Stimulated activated naive CD8-positive, alpha-beta T cell treated with anti-CD3 and anti-CD28 coated beads, Interleukin-15, Interleukin-2, amounts not matched to agents 100 ng/mL and 50 ng/mL, for 24 hours (primary cell): ENCODE measurements at regions not wholly inside any gene's neighbourhood (a gene's known extent, or its start where the extent isn't known, plus 50 kb on each side); places are given as distances from the start of the nearest gene placed in this dataset.
"Not testable (repeated sequence)": the region's sequence is repeated elsewhere in the genome, so short reads cannot be mapped to it uniquely, and the experiment has no call there.

ENCODE experiments used
- H3K27ac Mint-ChIP-seq: one replicate; pipeline ENCODE4 v1.8.0; 2021; ENCODE audit warnings: mild to moderate bottlenecking, mixed read lengths
- H3K27me3 Mint-ChIP-seq: one replicate; pipeline ENCODE4 v1.8.0; 2021; ENCODE audit warnings: mixed read lengths
- H3K36me3 Mint-ChIP-seq: one replicate; pipeline ENCODE4 v1.8.0; 2021; ENCODE audit warnings: low read depth, mixed read lengths
- H3K4me1 Mint-ChIP-seq: one replicate; pipeline ENCODE4 v1.8.0; 2021; ENCODE audit warnings: low read depth, mixed read lengths
- H3K4me3 Mint-ChIP-seq: one replicate; pipeline ENCODE4 v1.8.0; 2021; ENCODE audit warnings: mild to moderate bottlenecking, mixed read lengths
- H3K9me3 Mint-ChIP-seq: one replicate; pipeline ENCODE4 v1.8.0; 2021; ENCODE audit warnings: mixed read lengths

- Mint-ChIP-seq H3K36me3 (no peaks in the 10 kb centered on the region), H3K27me3 (no peaks in the 10 kb centered on the region), H3K9me3 (peaks cover 7% of the 10 kb centered on the region), H3K4me1 (no peaks in the 10 kb centered on the region), H3K27ac (no peak overlapping the region), H3K4me3 (no peak overlapping the region)
Measured at GRCh38 chr4:19241895-19242294, 1009.8 kb upstream of the SLIT2 start.

GRCh38 chr4:19239565-19239964 is 1012.1 kb upstream of the SLIT2 start:
- H3K4me1 Mint-ChIP-seq, result no peaks in the 10 kb centered on the region
- H3K4me3 Mint-ChIP-seq, result no peak overlapping the region
- H3K9me3 Mint-ChIP-seq, result peaks cover 4% of the 10 kb centered on the region
- H3K36me3 Mint-ChIP-seq, result no peaks in the 10 kb centered on the region
- no peak overlapping the region for H3K27ac Mint-ChIP-seq
- no peaks in the 10 kb centered on the region for H3K27me3 Mint-ChIP-seq

GRCh38 chr4:19236473-19236872 is 1015.2 kb upstream of the SLIT2 start:
- H3K4me1 Mint-ChIP-seq, result no peaks in the 10 kb centered on the region
- H3K4me3 Mint-ChIP-seq, result no peak overlapping the region
- no peaks in the 10 kb centered on the region for H3K36me3 Mint-ChIP-seq
- H3K27me3 Mint-ChIP-seq, result no peaks in the 10 kb centered on the region
- H3K27ac Mint-ChIP-seq, result no peak overlapping the region
- H3K9me3 Mint-ChIP-seq, result peaks cover 6% of the 10 kb centered on the region

GRCh38 chr4:19230906-19231545 is 1020.7 kb upstream of the SLIT2 start:
- H3K4me1 Mint-ChIP-seq, result no peaks in the 10 kb centered on the region
- no peak overlapping the region for H3K27ac Mint-ChIP-seq
- peaks cover 6% of the 10 kb centered on the region for H3K9me3 Mint-ChIP-seq
- no peaks in the 10 kb centered on the region for H3K36me3 Mint-ChIP-seq
- no peak overlapping the region for H3K4me3 Mint-ChIP-seq
- H3K27me3 Mint-ChIP-seq, result no peaks in the 10 kb centered on the region

GRCh38 chr4:19227701-19228100 is 1024.0 kb upstream of the SLIT2 start:
- no peak overlapping the region for H3K27ac Mint-ChIP-seq
- H3K36me3 Mint-ChIP-seq, result no peaks in the 10 kb centered on the region
- no peaks in the 10 kb centered on the region for H3K4me1 Mint-ChIP-seq
- H3K27me3 Mint-ChIP-seq, result no peaks in the 10 kb centered on the region
- no peaks in the 10 kb centered on the region for H3K9me3 Mint-ChIP-seq
- no peak overlapping the region for H3K4me3 Mint-ChIP-seq

- H3K4me1 Mint-ChIP-seq, result no peaks in the 10 kb centered on the region
- no peaks in the 10 kb centered on the region for H3K36me3 Mint-ChIP-seq
- no peak overlapping the region for H3K4me3 Mint-ChIP-seq
- no peaks in the 10 kb centered on the region for H3K27me3 Mint-ChIP-seq
- no peaks in the 10 kb centered on the region for H3K9me3 Mint-ChIP-seq
- H3K27ac Mint-ChIP-seq, result no peak overlapping the region
Measured at GRCh38 chr4:19224820-19225219, 1026.9 kb upstream of the SLIT2 start.

GRCh38 chr4:19216476-19216875 is 1035.2 kb upstream of the SLIT2 start:
- H3K27ac Mint-ChIP-seq, result no peak overlapping the region
- no peaks in the 10 kb centered on the region for H3K27me3 Mint-ChIP-seq
- no peaks in the 10 kb centered on the region for H3K4me1 Mint-ChIP-seq
- H3K4me3 Mint-ChIP-seq, result no peak overlapping the region
- no peaks in the 10 kb centered on the region for H3K36me3 Mint-ChIP-seq
- peaks cover 4% of the 10 kb centered on the region for H3K9me3 Mint-ChIP-seq

GRCh38 chr4:19214591-19215186 is 1037.0 kb upstream of the SLIT2 start:
- Mint-ChIP-seq H3K36me3 (no peaks in the 10 kb centered on the region), H3K27me3 (no peaks in the 10 kb centered on the region), H3K27ac (no peak overlapping the region), H3K9me3 (peaks cover 4% of the 10 kb centered on the region), H3K4me1 (no peaks in the 10 kb centered on the region), H3K4me3 (no peak overlapping the region)

GRCh38 chr4:19213388-19213787 is 1038.3 kb upstream of the SLIT2 start:
- no peaks in the 10 kb centered on the region for H3K36me3 Mint-ChIP-seq
- no peak overlapping the region for H3K27ac Mint-ChIP-seq
- no peaks in the 10 kb centered on the region for H3K27me3 Mint-ChIP-seq
- no peak overlapping the region for H3K4me3 Mint-ChIP-seq
- H3K9me3 Mint-ChIP-seq, result peaks cover 4% of the 10 kb centered on the region
- no peaks in the 10 kb centered on the region for H3K4me1 Mint-ChIP-seq

- H3K4me1 Mint-ChIP-seq, result no peaks in the 10 kb centered on the region
- H3K27ac Mint-ChIP-seq, result no peak overlapping the region
- no peaks in the 10 kb centered on the region for H3K9me3 Mint-ChIP-seq
- no peaks in the 10 kb centered on the region for H3K27me3 Mint-ChIP-seq
- no peaks in the 10 kb centered on the region for H3K36me3 Mint-ChIP-seq
- no peak overlapping the region for H3K4me3 Mint-ChIP-seq
Measured at GRCh38 chr4:19205853-19206252, 1045.9 kb upstream of the SLIT2 start.

- H3K4me3 Mint-ChIP-seq, result not testable (repeated sequence)
Measured at GRCh38 chr4:19197838-19198237, 1053.9 kb upstream of the SLIT2 start.

GRCh38 chr4:19195696-19196095 is 1056.0 kb upstream of the SLIT2 start:
- Mint-ChIP-seq H3K4me1 (no peaks in the 10 kb centered on the region), H3K36me3 (no peaks in the 10 kb centered on the region), H3K9me3 (peaks cover 4% of the 10 kb centered on the region), H3K4me3 (no peak overlapping the region), H3K27me3 (no peaks in the 10 kb centered on the region), H3K27ac (no peak overlapping the region)

More at GRCh38 chr4:19197838-19198237, 1053.9 kb upstream of the SLIT2 start:
- H3K27me3 Mint-ChIP-seq, H3K27ac Mint-ChIP-seq, H3K9me3 Mint-ChIP-seq, H3K36me3 Mint-ChIP-seq, H3K4me1 Mint-ChIP-seq: not testable (repeated sequence)

GRCh38 chr4:19194672-19195071 is 1057.0 kb upstream of the SLIT2 start:
- Mint-ChIP-seq H3K27ac (no peak overlapping the region), H3K9me3 (peaks cover 4% of the 10 kb centered on the region), H3K4me1 (no peaks in the 10 kb centered on the region), H3K36me3 (no peaks in the 10 kb centered on the region), H3K4me3 (no peak overlapping the region), H3K27me3 (no peaks in the 10 kb centered on the region)

GRCh38 chr4:19193274-19193981 is 1058.3 kb upstream of the SLIT2 start:
- no peak overlapping the region for H3K4me3 Mint-ChIP-seq
- H3K36me3 Mint-ChIP-seq, result no peaks in the 10 kb centered on the region
- peaks cover 4% of the 10 kb centered on the region for H3K9me3 Mint-ChIP-seq
- H3K27ac Mint-ChIP-seq, result no peak overlapping the region
- no peaks in the 10 kb centered on the region for H3K27me3 Mint-ChIP-seq
- no peaks in the 10 kb centered on the region for H3K4me1 Mint-ChIP-seq

GRCh38 chr4:19191979-19192650 is 1059.6 kb upstream of the SLIT2 start:
- Mint-ChIP-seq H3K4me3 (no peak overlapping the region), H3K9me3 (peaks cover 4% of the 10 kb centered on the region), H3K4me1 (no peaks in the 10 kb centered on the region), H3K27ac (no peak overlapping the region), H3K27me3 (no peaks in the 10 kb centered on the region), H3K36me3 (no peaks in the 10 kb centered on the region)
